GM21526 (cell line): ENCODE measurements at regions not wholly inside any gene's neighbourhood (a gene's known extent, or its start where the extent isn't known, plus 50 kb on each side); places are given as distances from the start of the nearest gene placed in this dataset.
A peak's percentile ranks its signal among the peaks of the same experiment; 100 is the strongest.

ENCODE experiments used
- ATAC-seq: cut with Tn5 transposase; IDR thresholded peaks from one replicate; pipeline ENCODE4 v1.9.1; 2021; ENCODE audit warnings: moderate library complexity; ENCODE audit not compliant: unreplicated experiment, low FRiP score

- ATAC-seq, result no peak
Observed at GRCh38 chr2:181371782-181372645, 85.2 kb upstream of the ITGA4 start.

GRCh38 chr2:181372646-181373040 lies 84.5 kb upstream of the ITGA4 start:
- no peak for ATAC-seq

- peak; percentile 66 for ATAC-seq
Observed at GRCh38 chr2:181374781-181375675, 82.2 kb upstream of the ITGA4 start.

- ATAC-seq, result no peak
Observed at GRCh38 chr2:181376442-181376841, 80.7 kb upstream of the ITGA4 start.

GRCh38 chr2:181376999-181377398 lies 80.2 kb upstream of the ITGA4 start:
- ATAC-seq, result no peak

- ATAC-seq, result no peak
Observed at GRCh38 chr2:181378491-181378890, 78.7 kb upstream of the ITGA4 start.

- ATAC-seq, result no peak
Observed at GRCh38 chr2:181380581-181380980, 76.6 kb upstream of the ITGA4 start.

- no peak for ATAC-seq
Observed at GRCh38 chr2:181384923-181385322, 72.3 kb upstream of the ITGA4 start.

- ATAC-seq, result no peak
Observed at GRCh38 chr2:181389524-181389923, 67.7 kb upstream of the ITGA4 start.

GRCh38 chr2:181393472-181393871 lies 63.7 kb upstream of the ITGA4 start:
- ATAC-seq, result no peak

- no peak for ATAC-seq
Observed at GRCh38 chr2:181394741-181395437, 62.3 kb upstream of the ITGA4 start.

GRCh38 chr2:181395851-181396250 lies 61.3 kb upstream of the ITGA4 start:
- ATAC-seq, result no peak

- ATAC-seq, result no peak
Observed at GRCh38 chr2:181396256-181397123, 60.7 kb upstream of the ITGA4 start.

GRCh38 chr2:181397331-181397730 lies 59.9 kb upstream of the ITGA4 start:
- no peak for ATAC-seq

- no peak for ATAC-seq
Observed at GRCh38 chr2:181398000-181398399, 59.2 kb upstream of the ITGA4 start.

GRCh38 chr2:181399027-181399426 lies 58.2 kb upstream of the ITGA4 start:
- no peak for ATAC-seq

- ATAC-seq, result no peak
Observed at GRCh38 chr2:181404472-181404871, 52.7 kb upstream of the ITGA4 start.

- no peak for ATAC-seq
Observed at GRCh38 chr2:181407171-181407570, 50.0 kb upstream of the ITGA4 start.
